IMR-90 (cell line): ENCODE measurements at regions not wholly inside any gene's neighbourhood (a gene's known extent, or its start where the extent isn't known, plus 50 kb on each side); places are given as distances from the start of the nearest gene placed in this dataset.
"Not testable (repeated sequence)": the region's sequence is repeated elsewhere in the genome, so short reads cannot be mapped to it uniquely, and the experiment has no call there.

Source experiments
- BHLHE40 ChIP-seq: fragments of 150-350 bp; IDR thresholded peaks from 2 replicates; pipeline ENCODE4 v1.6.1; 2016; ENCODE audit warnings: mild to moderate bottlenecking, low read depth, low read length
- CEBPB ChIP-seq: IDR thresholded peaks from 2 replicates; pipeline ENCODE4 v1.6.1; 2012; ENCODE audit warnings: low read depth, low read length, improper control_type of control experiment
- CTCF ChIP-seq: conservative IDR thresholded peaks from 2 replicates; pipeline ENCODE4 v1.5.1; 2012; ENCODE audit warnings: mild to moderate bottlenecking, low read depth, low read length, improper control_type of control experiment
- MAFK ChIP-seq: IDR thresholded peaks from 2 replicates; pipeline ENCODE4 v1.6.1; 2012; ENCODE audit warnings: low read depth, low read length, improper control_type of control experiment
- MAZ ChIP-seq: IDR thresholded peaks from 2 replicates; pipeline ENCODE4 v1.6.1; 2012; ENCODE audit warnings: low read depth, mild to moderate bottlenecking, low read length, improper control_type of control experiment, moderate library complexity, borderline replicate concordance
- NFE2L2 ChIP-seq: fragments of 150-350 bp; IDR thresholded peaks from 2 replicates; pipeline ENCODE4 v1.6.1; 2016; ENCODE audit warnings: low read depth, mild to moderate bottlenecking, low read length
- POLR2A ChIP-seq: IDR thresholded peaks from 2 replicates; pipeline ENCODE4 v1.6.1; 2012; ENCODE audit warnings: mild to moderate bottlenecking, low read depth, low read length
- RAD21 ChIP-seq: IDR thresholded peaks from 2 replicates; pipeline ENCODE4 v1.6.1; 2012; ENCODE audit warnings: low read length, improper control_type of control experiment
- SMC3 ChIP-seq: fragments of 150-350 bp; IDR thresholded peaks from 2 replicates; pipeline ENCODE4 v1.6.1; 2016; ENCODE audit warnings: low read depth, mild to moderate bottlenecking, antibody characterized with exemption, low read length, moderate library complexity
- TF ChIP-seq, protein P1 (sequence below): fragments of 150-350 bp; IDR thresholded peaks from 2 replicates; pipeline ENCODE4 v1.6.1; 2016; ENCODE audit warnings: low read depth, mild to moderate bottlenecking, low read length, moderate library complexity, borderline replicate concordance
- TF ChIP-seq, protein P2 (sequence below): fragments of 150-350 bp; IDR thresholded peaks from 2 replicates; pipeline ENCODE4 v1.6.1; 2017; ENCODE audit warnings: mild to moderate bottlenecking, antibody characterized with exemption, low read length, low read depth

- not testable (repeated sequence) for TF ChIP-seq CTCF, BHLHE40, POLR2A, MAZ, MAFK, CEBPB, RAD21, SMC3, NFE2L2
- TF ChIP-seq, protein P1, sequence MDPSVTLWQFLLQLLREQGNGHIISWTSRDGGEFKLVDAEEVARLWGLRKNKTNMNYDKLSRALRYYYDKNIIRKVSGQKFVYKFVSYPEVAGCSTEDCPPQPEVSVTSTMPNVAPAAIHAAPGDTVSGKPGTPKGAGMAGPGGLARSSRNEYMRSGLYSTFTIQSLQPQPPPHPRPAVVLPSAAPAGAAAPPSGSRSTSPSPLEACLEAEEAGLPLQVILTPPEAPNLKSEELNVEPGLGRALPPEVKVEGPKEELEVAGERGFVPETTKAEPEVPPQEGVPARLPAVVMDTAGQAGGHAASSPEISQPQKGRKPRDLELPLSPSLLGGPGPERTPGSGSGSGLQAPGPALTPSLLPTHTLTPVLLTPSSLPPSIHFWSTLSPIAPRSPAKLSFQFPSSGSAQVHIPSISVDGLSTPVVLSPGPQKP, result not testable (repeated sequence)
- TF ChIP-seq, protein P2, sequence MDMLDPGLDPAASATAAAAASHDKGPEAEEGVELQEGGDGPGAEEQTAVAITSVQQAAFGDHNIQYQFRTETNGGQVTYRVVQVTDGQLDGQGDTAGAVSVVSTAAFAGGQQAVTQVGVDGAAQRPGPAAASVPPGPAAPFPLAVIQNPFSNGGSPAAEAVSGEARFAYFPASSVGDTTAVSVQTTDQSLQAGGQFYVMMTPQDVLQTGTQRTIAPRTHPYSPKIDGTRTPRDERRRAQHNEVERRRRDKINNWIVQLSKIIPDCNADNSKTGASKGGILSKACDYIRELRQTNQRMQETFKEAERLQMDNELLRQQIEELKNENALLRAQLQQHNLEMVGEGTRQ, result not testable (repeated sequence)
Measured at GRCh38 chr15:30841639-30842038, 62.1 kb upstream of the FAN1 start.
